ENCODE measurements at regions not wholly inside any gene's neighbourhood (a gene's known extent, or its start where the extent isn't known, plus 50 kb on each side); places are given as distances from the start of the nearest gene placed in this dataset.

GRCh38 chr1:112271270-112271669 lies 124.7 kb upstream of the CTTNBP2NL start:
- peaks cover 0 to 6% (median 1%) of the 10 kb centered on the region in 4 donors for H3K4me1 ChIP-seq
- H3K9me3 ChIP-seq: no peaks in the 10 kb centered on the region
- peak in 1 of 2 donors; percentile 52 for DNase-seq
- H3K27me3 ChIP-seq: no peaks in the 10 kb centered on the region
- no peak for TF ChIP-seq CTCF (IDR thresholded peaks at IDR 0.05)
- intact Hi-C loops (cut with DNase I; ENCODE audit: low total_unique reads): no loop called here
- H3K4me3 ChIP-seq: no peak overlapping the region
- no peaks in the 10 kb centered on the region for H3K36me3 ChIP-seq
- H3K27ac ChIP-seq: no peak overlapping the region

GRCh38 chr1:112272101-112272772 lies 123.8 kb upstream of the CTTNBP2NL start:
- TF ChIP-seq CTCF (IDR thresholded peaks at IDR 0.05): no peak
- no peaks in the 10 kb centered on the region for H3K36me3 ChIP-seq
- no peaks in the 10 kb centered on the region for H3K27me3 ChIP-seq
- no peaks in the 10 kb centered on the region for H3K9me3 ChIP-seq
- intact Hi-C loops (cut with DNase I; ENCODE audit: low total_unique reads): no loop called here
- peaks cover 0 to 5% (median 1%) of the 10 kb centered on the region in 4 donors for H3K4me1 ChIP-seq
- H3K4me3 ChIP-seq: no peak overlapping the region
- no peak overlapping the region for H3K27ac ChIP-seq
- no peak for DNase-seq

- no peaks in the 10 kb centered on the region for H3K27me3 ChIP-seq
- H3K27ac ChIP-seq: no peak overlapping the region
- no peak overlapping the region for H3K4me3 ChIP-seq
- no peaks in the 10 kb centered on the region for H3K36me3 ChIP-seq
- no peaks in the 10 kb centered on the region for H3K4me1 ChIP-seq
- TF ChIP-seq CTCF (IDR thresholded peaks at IDR 0.05): no peak
- no peaks in the 10 kb centered on the region for H3K9me3 ChIP-seq
- no peak for DNase-seq
- intact Hi-C loops (cut with DNase I; ENCODE audit: low total_unique reads): no loop called here
Observed at GRCh38 chr1:112284796-112285195, 111.2 kb upstream of the CTTNBP2NL start.

- no peak for TF ChIP-seq CTCF (IDR thresholded peaks at IDR 0.05)
- Histone ChIP-seq H3K27me3 (no peaks in the 10 kb centered on the region), H3K4me1 (no peaks in the 10 kb centered on the region), H3K36me3 (no peaks in the 10 kb centered on the region), H3K4me3 (no peak overlapping the region), H3K9me3 (no peaks in the 10 kb centered on the region), H3K27ac (no peak overlapping the region)
- intact Hi-C loops (cut with DNase I; ENCODE audit: low total_unique reads): no loop called here
- no peak for DNase-seq
Observed at GRCh38 chr1:112285316-112285715, 110.7 kb upstream of the CTTNBP2NL start.

- no peaks in the 10 kb centered on the region for H3K4me1 ChIP-seq
- no peaks in the 10 kb centered on the region for H3K36me3 ChIP-seq
- H3K27me3 ChIP-seq: no peaks in the 10 kb centered on the region
- intact Hi-C loops (cut with DNase I; ENCODE audit: low total_unique reads): no loop called here
- H3K27ac ChIP-seq: no peak overlapping the region
- H3K9me3 ChIP-seq: no peaks in the 10 kb centered on the region
- TF ChIP-seq CTCF (IDR thresholded peaks at IDR 0.05): no peak
- H3K4me3 ChIP-seq: no peak overlapping the region
- DNase-seq: no peak
Observed at GRCh38 chr1:112285746-112286145, 110.3 kb upstream of the CTTNBP2NL start.

GRCh38 chr1:112296908-112297307 lies 99.1 kb upstream of the CTTNBP2NL start:
- Histone ChIP-seq H3K27ac (no peak overlapping the region), H3K27me3 (no peaks in the 10 kb centered on the region), H3K4me3 (no peak overlapping the region), H3K9me3 (peaks cover 0 to 4% (median 0%) of the 10 kb centered on the region in 3 donors), H3K36me3 (no peaks in the 10 kb centered on the region), H3K4me1 (no peaks in the 10 kb centered on the region)
- no peak for DNase-seq
- no peak for TF ChIP-seq CTCF (IDR thresholded peaks at IDR 0.05)
- intact Hi-C loops (cut with DNase I; ENCODE audit: low total_unique reads): no loop called here
